Caco-2 (cell line): ENCODE measurements at regions not wholly inside any gene's neighbourhood (a gene's known extent, or its start where the extent isn't known, plus 50 kb on each side); places are given as distances from the start of the nearest gene placed in this dataset.

Experiments used
- BruUV-seq: library from RNA; stranded (reverse); fragments of 400-500 nt; replicated peaks from 2 replicates; lab custom pipeline; 2021; lab: Mats Ljungman, UMichigan
- CTCF ChIA-PET: fragments of 300-600 bp; sonication (Branson Sonifier 250); formaldehyde crosslinking; loops from one replicate; lab custom pipeline; 2022; ENCODE audit warnings: antibody characterized with exemption; lab: Charles Lee
- POLR2A ChIA-PET: fragments of 300-600 bp; sonication (Branson Sonifier 250); formaldehyde crosslinking; loops from one replicate; lab custom pipeline; 2022; ENCODE audit warnings: antibody characterized with exemption; lab: Charles Lee
- DNase-seq, 2 experiments: peaks; one replicate each; pipeline versions ENCODE4 v3.0.0 to v3.0.0-alpha.2; 2020 to 2022
- H3K27me3 ChIP-seq: replicated peaks from 2 replicates; pipeline ENCODE4 v1.6.0; 2011; ENCODE audit warnings: low read length; ENCODE audit not compliant: control insufficient read depth, insufficient read depth
- H3K36me3 ChIP-seq: 2 replicates; pipeline ENCODE4 v1.5.1; 2011; ENCODE audit warnings: low read length; ENCODE audit not compliant: control insufficient read depth, insufficient read depth
- H3K4me1 ChIP-seq: fragments of 250-450 bp; sonication (Bioruptor Pico); 2 replicates; pipeline ENCODE4 v1.5.1; 2020; ENCODE audit warnings: mild to moderate bottlenecking
- H3K4me3 ChIP-seq: 2 replicates; pipeline ENCODE4 v1.5.1; 2011; ENCODE audit warnings: low read depth, mild to moderate bottlenecking, control low read depth, low read length
- H3K9me3 ChIP-seq: fragments of 250-450 bp; sonication (Bioruptor Pico); 2 replicates; pipeline ENCODE4 v1.5.1; 2020; ENCODE audit warnings: mild to moderate bottlenecking, moderate library complexity
- H3K27ac Mint-ChIP-seq: one replicate; pipeline ENCODE4 v1.8.0; 2022; ENCODE audit warnings: mixed read lengths; ENCODE audit not compliant: unreplicated experiment
- H3K27me3 Mint-ChIP-seq: one replicate; pipeline ENCODE4 v1.8.0; 2022; ENCODE audit warnings: mixed read lengths; ENCODE audit not compliant: insufficient read depth, unreplicated experiment
- H3K36me3 Mint-ChIP-seq: one replicate; pipeline ENCODE4 v1.8.0; 2022; ENCODE audit warnings: mild to moderate bottlenecking, mixed read lengths; ENCODE audit not compliant: insufficient read depth, unreplicated experiment
- H3K4me1 Mint-ChIP-seq: one replicate; pipeline ENCODE4 v1.8.0; 2022; ENCODE audit warnings: low read depth, mixed read lengths; ENCODE audit not compliant: unreplicated experiment
- H3K4me3 Mint-ChIP-seq: one replicate; pipeline ENCODE4 v1.8.0; 2022; ENCODE audit warnings: mild to moderate bottlenecking, moderate library complexity, mixed read lengths; ENCODE audit not compliant: unreplicated experiment
- H3K9me3 Mint-ChIP-seq: one replicate; pipeline ENCODE4 v1.8.0; 2022; ENCODE audit warnings: mixed read lengths; ENCODE audit not compliant: unreplicated experiment
- intact Hi-C: fragments of 100-400 bp; cut with micrococcal nuclease; formaldehyde crosslinking; loops from one replicate; pipeline ENCODE4 v1.10.0; 2022; ENCODE audit not compliant: unreplicated experiment
- TF ChIP-seq, protein P1 (sequence below), 2 experiments: fragments of 200-600 bp in 1 of 2; IDR thresholded peaks; 1 replicate in 1 of 2; 2 replicates in 1 of 2; pipeline versions ENCODE4 v1.5.1 to v1.8.0; 2011 to 2022; ENCODE audit warnings: antibody characterized with exemption in 1 of 2, control low read depth in 1 of 2, inconsistent platforms in 1 of 2, low read depth in 1 of 2, low read length in 1 of 2, mild to moderate bottlenecking in 1 of 2, moderate library complexity in 1 of 2; ENCODE audit not compliant: insufficient read depth in 1 of 2, severe bottlenecking in 1 of 2, unreplicated experiment in 1 of 2

- Mint-ChIP-seq H3K4me1 (no peaks in the 10 kb centered on the region), H3K27me3 (peaks cover 27% of the 10 kb centered on the region), H3K27ac (no peak overlapping the region), H3K36me3 (no peaks in the 10 kb centered on the region), H3K4me3 (no peak overlapping the region), H3K9me3 (no peaks in the 10 kb centered on the region)
- Histone ChIP-seq H3K4me1 (no peaks in the 10 kb centered on the region), H3K4me3 (no peak overlapping the region), H3K36me3 (no peaks in the 10 kb centered on the region), H3K9me3 (no peaks in the 10 kb centered on the region), H3K27me3 (peaks cover 1% of the 10 kb centered on the region; the same call in 1 of the 2 replicates)
- TF ChIP-seq, protein P1, sequence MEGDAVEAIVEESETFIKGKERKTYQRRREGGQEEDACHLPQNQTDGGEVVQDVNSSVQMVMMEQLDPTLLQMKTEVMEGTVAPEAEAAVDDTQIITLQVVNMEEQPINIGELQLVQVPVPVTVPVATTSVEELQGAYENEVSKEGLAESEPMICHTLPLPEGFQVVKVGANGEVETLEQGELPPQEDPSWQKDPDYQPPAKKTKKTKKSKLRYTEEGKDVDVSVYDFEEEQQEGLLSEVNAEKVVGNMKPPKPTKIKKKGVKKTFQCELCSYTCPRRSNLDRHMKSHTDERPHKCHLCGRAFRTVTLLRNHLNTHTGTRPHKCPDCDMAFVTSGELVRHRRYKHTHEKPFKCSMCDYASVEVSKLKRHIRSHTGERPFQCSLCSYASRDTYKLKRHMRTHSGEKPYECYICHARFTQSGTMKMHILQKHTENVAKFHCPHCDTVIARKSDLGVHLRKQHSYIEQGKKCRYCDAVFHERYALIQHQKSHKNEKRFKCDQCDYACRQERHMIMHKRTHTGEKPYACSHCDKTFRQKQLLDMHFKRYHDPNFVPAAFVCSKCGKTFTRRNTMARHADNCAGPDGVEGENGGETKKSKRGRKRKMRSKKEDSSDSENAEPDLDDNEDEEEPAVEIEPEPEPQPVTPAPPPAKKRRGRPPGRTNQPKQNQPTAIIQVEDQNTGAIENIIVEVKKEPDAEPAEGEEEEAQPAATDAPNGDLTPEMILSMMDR (IDR thresholded peaks at IDR 0.05; ENCODE audit: insufficient read depth in 1 of 2, low read depth in 1 of 2, low read length in 1 of 2, severe bottlenecking in 1 of 2, unreplicated experiment in 1 of 2) = no peak
- intact Hi-C loops = no loop called here
- POLR2A ChIA-PET = no interaction called here
- DNase-seq = no peak
- CTCF ChIA-PET = no interaction called here
- no TSS peak for BruUV-seq
Measured at GRCh38 chr11:112903340-112903739, 57.9 kb upstream of the NCAM1 start.

DNA sequence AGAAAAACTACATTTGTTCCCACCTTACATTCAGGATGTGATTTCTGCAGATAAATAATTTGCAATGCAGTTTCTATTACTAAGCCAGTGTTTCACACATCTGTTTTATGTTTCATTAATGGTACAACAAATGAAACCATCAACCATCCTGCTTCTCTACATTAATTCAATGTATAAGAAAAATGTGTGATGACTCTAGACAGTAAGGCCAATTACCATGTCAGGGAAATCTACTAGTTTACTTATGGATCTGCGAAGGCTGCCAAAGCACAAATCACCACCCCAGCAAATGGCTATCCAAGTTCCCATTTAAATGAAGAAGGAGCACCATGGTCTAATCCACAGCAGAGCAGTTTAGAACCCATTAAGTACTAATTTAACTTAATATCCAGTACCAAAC lies 50.1 kb upstream of the NCAM1 start:
- Histone ChIP-seq H3K4me1 (no peaks in the 10 kb centered on the region), H3K9me3 (no peaks in the 10 kb centered on the region), H3K4me3 (no peak overlapping the region), H3K36me3 (no peaks in the 10 kb centered on the region), H3K27me3 (no peaks in the 10 kb centered on the region; the same call in 1 of the 2 replicates)
- H3K9me3 Mint-ChIP-seq = no peaks in the 10 kb centered on the region
- H3K4me1 Mint-ChIP-seq = no peaks in the 10 kb centered on the region
- ChIA-PET CTCF (no interaction called here), POLR2A (no interaction called here)
- H3K27ac Mint-ChIP-seq = no peak overlapping the region
- no peak overlapping the region for H3K4me3 Mint-ChIP-seq
- TF ChIP-seq, protein P1 (IDR thresholded peaks at IDR 0.05; ENCODE audit: insufficient read depth in 1 of 2, low read depth in 1 of 2, low read length in 1 of 2, severe bottlenecking in 1 of 2, unreplicated experiment in 1 of 2) = no peak
- H3K27me3 Mint-ChIP-seq = peaks cover 28% of the 10 kb centered on the region
- H3K36me3 Mint-ChIP-seq = no peaks in the 10 kb centered on the region
- no peak for DNase-seq
- intact Hi-C loops = no loop called here
- BruUV-seq = no TSS peak
